DMS53 treated with DMSO at 0.1 percent for 48 hours (cell line): ENCODE measurements at regions not wholly inside any gene's neighbourhood (a gene's known extent, or its start where the extent isn't known, plus 50 kb on each side); places are given as distances from the start of the nearest gene placed in this dataset.

Experiments used
- DNase-seq: peaks from one replicate; lab custom pipeline; 2025; ENCODE audit not compliant: unreplicated experiment; lab: John Stamatoyannopoulos, UW

GRCh38 chr15:98187549-98187948 is 227.0 kb downstream of the ARRDC4 start:
- no peak for DNase-seq

GRCh38 chr15:98190914-98191313 is 230.4 kb downstream of the ARRDC4 start:
- DNase-seq, result no peak

- DNase-seq, result no peak
Measured at GRCh38 chr15:98195796-98196195, 235.3 kb downstream of the ARRDC4 start.

GRCh38 chr15:98196371-98196770 is 235.9 kb downstream of the ARRDC4 start:
- DNase-seq, result no peak

- no peak for DNase-seq
Measured at GRCh38 chr15:98202256-98202655, 241.8 kb downstream of the ARRDC4 start.

- no peak for DNase-seq
Measured at GRCh38 chr15:98203872-98204660, 243.6 kb downstream of the ARRDC4 start.

GRCh38 chr15:98207928-98208327 is 247.4 kb downstream of the ARRDC4 start:
- no peak for DNase-seq

- no peak for DNase-seq
Measured at GRCh38 chr15:98213346-98213979, 253.0 kb downstream of the ARRDC4 start.

GRCh38 chr15:98216166-98216565 is 255.7 kb downstream of the ARRDC4 start:
- no peak for DNase-seq

- DNase-seq, result no peak
Measured at GRCh38 chr15:98217356-98217755, 256.9 kb downstream of the ARRDC4 start.

GRCh38 chr15:98221144-98221543 is 260.6 kb downstream of the ARRDC4 start:
- DNase-seq, result no peak

GRCh38 chr15:98221577-98221976 is 261.1 kb downstream of the ARRDC4 start:
- DNase-seq, result no peak

GRCh38 chr15:98226149-98226548 is 265.6 kb downstream of the ARRDC4 start:
- DNase-seq, result no peak

GRCh38 chr15:98226578-98226977 is 266.1 kb downstream of the ARRDC4 start:
- no peak for DNase-seq

- no peak for DNase-seq
Measured at GRCh38 chr15:98228846-98229245, 268.3 kb downstream of the ARRDC4 start.

GRCh38 chr15:98230975-98231374 is 270.5 kb downstream of the ARRDC4 start:
- no peak for DNase-seq

- no peak for DNase-seq
Measured at GRCh38 chr15:98231696-98232440, 271.4 kb downstream of the ARRDC4 start.

- no peak for DNase-seq
Measured at GRCh38 chr15:98232761-98233160, 272.3 kb downstream of the ARRDC4 start.

- DNase-seq, result no peak
Measured at GRCh38 chr15:98233873-98234272, 273.4 kb downstream of the ARRDC4 start.

GRCh38 chr15:98240303-98240702 is 279.8 kb downstream of the ARRDC4 start:
- no peak for DNase-seq

GRCh38 chr15:98241032-98241554 is 280.6 kb downstream of the ARRDC4 start:
- no peak for DNase-seq

- DNase-seq, result no peak
Measured at GRCh38 chr15:98257290-98257689, 296.8 kb downstream of the ARRDC4 start.
